ENCODE measurements at regions not wholly inside any gene's neighbourhood (a gene's known extent, or its start where the extent isn't known, plus 50 kb on each side); places are given as distances from the start of the nearest gene placed in this dataset.
"Not testable (repeated sequence)": the region's sequence is repeated elsewhere in the genome, so short reads cannot be mapped to it uniquely, and the experiment has no call there.

- peak; percentile 62 for DNase-seq
Measured at GRCh38 chr15:63434576-63435186, 53.0 kb upstream of the CA12 start.

- DNase-seq = no peak
Measured at GRCh38 chr15:63435204-63435820, 53.7 kb upstream of the CA12 start.

GRCh38 chr15:63436341-63436740, 54.7 kb upstream of the CA12 start:
- DNase-seq = no peak

DNA sequence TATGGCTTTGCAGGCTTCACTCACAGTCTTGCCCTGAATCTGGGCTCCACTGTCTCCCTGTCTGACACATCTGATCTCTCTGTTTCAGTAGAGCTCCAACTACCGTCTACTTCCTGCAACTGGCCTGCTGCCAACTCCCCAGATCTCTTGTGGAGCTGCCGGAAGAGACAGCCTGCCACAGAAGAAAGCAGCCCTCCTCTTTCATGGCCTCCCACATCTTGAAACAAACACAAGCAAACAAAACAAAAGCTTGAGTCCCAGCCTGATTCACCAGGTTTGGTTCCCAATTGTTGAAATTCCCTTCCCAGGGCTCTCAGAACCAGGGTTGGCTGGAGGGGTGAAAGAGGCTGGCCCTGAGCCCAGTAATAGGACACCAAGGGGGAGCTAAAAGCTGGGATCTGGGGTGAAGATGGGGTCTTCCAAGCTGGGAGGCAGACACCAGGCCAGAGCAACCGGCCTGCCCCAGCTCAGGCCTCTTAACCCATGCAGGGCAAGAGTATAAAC, 55.3 kb upstream of the CA12 start:
- peak; percentile 86 for DNase-seq

- DNase-seq = peak; percentile 73
Measured at GRCh38 chr15:63439536-63440264, 58.1 kb upstream of the CA12 start.

GRCh38 chr15:63440265-63440648, 58.6 kb upstream of the CA12 start:
- DNase-seq = no peak

DNA sequence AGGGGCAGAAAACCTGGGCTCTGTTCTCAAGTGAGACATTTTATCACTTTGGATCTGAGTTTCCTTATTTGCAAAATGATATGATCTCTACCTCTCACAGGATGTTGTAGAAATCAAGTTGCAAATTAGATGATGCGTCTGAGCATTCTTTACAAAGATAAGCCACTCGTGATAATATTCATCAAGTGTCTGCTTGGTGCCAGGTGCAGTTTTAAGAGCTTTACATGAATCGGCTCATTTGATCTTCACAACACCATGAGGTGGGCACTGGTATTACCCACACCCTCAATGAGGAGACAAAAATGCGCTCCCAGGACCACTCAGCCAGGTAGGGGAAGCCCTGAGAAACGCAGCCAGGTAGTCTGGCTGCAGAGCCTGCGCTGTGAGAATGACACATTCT, 59.1 kb upstream of the CA12 start:
- no peak for DNase-seq

GRCh38 chr15:63441266-63441665, 59.6 kb upstream of the CA12 start:
- no peak for DNase-seq

GRCh38 chr15:63442080-63442479, 60.4 kb upstream of the CA12 start:
- DNase-seq = no peak

DNA sequence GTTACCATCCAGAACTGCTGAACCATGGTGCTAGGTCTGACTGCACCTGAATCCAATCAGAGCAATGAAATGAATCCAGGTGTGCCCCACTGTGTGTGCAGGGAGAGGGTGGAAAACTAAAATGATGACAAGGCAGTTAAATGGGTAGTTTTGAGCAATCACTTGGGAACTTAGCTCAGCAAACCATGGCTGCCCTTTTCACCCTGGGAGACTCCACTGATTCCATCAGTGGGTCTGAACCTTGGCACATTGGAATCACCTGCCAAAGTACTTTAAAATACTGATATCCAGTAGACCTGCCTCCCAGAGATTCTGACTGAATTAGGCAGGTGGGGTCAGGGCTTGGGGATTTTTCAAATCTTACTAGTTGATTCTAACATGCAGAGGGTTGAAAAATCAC, 59.8 kb upstream of the USP3 start:
- no peak for DNase-seq

DNA sequence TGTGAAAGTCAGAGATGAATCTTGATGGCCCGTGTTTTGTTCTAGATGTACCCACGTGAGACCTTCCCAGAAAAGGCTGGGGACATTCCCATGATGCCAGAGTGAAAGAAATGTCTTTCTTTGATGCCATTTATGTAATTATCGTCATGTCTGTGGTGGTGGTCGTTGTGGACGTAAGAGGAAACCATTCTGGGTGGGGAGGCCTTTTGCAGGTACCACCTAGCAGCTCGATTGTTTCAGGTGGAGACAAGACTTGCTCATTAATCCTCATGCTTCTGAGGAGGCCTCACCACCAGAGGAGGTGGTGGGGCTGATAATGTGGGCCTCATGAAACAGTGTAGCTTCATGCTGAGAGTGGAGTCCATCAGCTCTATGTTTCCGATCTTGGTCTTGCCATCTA, 58.1 kb upstream of the USP3 start:
- DNase-seq = no peak

GRCh38 chr15:63447017-63447676, 57.2 kb upstream of the USP3 start:
- peak; percentile 61 for DNase-seq

DNA sequence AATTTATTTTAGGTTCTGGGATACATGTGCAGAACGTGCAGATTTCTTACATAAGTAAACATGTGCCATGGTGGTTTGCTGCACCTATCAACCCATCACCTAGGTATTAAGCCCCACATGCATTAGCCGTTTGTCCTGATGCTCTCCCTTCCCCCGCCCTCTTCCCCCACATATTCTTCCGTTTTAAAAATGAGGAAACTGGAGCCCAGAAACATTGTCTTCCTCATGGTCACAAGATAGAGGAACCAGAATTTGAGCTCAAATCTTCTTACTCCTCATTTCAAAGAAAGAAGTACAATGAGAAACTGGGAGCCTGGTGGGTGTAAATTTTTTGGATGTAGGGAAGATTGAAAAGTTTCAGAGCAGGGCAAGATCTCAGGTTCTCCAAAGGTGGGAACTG, 56.1 kb upstream of the USP3 start:
- DNase-seq = no peak

DNA sequence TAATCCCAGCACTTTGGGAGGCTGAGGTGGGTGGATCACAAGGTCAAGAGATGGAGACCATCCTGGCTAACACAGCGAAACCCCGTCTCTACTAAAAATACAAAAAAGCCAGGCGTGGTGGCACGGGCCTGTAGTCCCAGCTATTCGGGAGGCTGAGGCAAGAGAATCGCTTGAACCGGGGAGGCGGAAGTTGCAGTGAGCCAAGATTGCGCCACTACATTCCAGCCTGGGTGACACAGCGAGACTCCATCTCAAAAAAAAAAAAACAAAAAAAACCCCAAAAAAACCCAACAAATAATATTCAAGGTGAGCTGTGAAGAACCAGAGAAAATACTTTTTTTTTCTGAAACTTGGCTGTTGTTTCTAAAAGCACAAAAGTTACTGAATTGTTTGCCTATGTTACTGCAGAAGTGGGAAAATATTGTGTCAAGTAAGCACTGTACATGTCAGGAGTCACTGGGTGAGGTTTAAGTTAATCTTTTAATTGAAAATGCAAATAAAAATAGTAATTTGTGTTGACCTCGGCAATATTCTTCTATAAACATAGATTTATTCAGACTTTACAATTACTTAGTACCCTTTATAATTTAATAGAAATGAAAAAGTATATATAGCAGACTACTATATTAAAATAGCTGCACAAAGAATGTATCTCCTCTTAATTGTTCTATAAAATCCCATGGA, 55.4 kb upstream of the USP3 start:
- DNase-seq = not testable (repeated sequence)

DNA sequence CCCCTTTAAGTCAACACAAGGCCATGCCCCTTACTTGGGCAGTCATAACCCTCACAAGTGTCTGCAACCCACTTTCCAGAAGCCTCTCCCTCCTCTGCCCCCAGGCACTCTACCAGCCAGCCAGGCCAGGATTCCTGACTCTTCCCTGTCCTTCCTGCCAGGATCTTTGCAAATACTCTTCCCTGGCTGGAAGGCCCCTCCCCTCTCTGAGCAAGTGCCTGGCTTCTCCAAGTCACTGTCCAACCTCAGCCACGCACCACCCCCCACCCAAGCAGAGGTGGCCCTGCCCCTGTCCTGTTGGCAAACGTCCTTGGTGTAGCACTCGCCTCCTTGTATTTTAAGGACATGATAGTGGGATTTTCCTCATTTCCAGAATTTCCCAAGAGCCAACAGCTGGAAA, 54.7 kb upstream of the USP3 start:
- DNase-seq = no peak

GRCh38 chr15:63450884-63451225, 53.5 kb upstream of the USP3 start:
- no peak for DNase-seq

GRCh38 chr15:63451671-63452315, 52.6 kb upstream of the USP3 start:
- DNase-seq = no peak

- DNase-seq = no peak
Measured at GRCh38 chr15:63452552-63453136, 51.7 kb upstream of the USP3 start.

DNA sequence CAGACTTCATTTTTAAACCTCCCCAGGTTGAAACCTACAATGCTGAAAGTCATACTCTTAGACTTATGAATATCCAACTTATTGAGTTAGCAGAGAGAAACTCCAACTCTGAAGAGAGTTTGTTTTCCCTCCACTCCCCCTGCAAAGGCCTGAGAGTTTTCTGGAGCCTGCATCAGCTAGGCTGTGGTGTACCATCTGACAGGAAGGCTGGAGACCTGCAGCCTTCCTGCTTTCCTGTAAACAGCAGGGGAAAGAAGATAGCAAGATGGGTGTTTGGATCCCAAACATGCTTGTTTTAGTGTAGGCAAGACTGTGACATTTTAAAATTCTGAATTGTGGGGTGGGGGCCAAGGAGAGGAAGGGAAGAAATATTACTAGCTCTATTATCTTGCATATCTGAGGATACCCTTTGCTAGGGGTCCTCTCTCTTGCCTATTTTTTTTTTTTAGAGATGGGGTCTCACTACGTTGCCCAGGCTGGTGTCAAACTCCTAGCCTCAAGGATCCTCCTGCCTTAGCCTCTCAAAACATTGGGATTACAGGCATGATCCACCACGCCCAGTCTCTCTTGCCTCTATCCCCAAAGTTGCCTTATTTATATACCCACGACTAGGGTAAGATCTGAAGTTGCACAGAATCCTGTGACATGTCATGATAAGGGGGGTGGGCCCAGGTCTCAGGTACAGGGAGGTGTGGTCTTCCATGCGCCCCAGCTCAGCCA, 51.0 kb upstream of the USP3 start:
- DNase-seq = no peak

DNA sequence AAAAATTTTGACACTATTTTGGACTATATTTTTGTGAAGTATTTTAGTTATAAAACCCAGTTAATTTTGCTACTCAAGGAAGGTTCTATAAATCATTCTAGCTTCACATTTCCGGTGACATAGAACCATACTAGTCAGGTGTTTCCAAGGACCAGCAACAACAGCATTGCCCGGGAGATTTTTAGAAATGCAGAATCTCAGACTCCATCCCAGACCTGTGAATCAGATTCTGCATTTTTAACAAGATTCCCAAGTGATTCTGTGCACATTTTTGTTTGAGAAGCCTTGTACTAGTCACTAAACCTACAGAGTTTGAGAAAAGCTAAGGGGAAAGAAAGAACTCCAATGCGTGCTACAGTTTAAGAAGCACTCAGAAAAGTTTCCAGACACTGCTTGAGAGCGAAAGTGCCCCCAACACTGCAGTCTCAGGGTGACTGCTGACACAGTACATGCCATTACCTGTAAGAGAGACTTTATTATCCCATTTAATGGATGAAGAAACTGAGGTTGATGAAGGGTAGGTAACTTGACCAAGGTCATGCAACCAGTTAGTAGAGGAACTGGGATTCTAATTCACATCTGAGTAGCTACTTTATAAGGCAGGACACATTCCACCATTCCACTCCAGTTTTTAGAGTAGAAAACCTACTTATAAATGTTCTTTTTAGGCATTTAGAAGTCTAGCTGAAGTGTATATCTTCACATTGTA, 49.7 kb upstream of the USP3 start:
- no peak for DNase-seq

Data from NCI-H345 (cell line).